ENCODE measurements at regions not wholly inside any gene's neighbourhood (a gene's known extent, or its start where the extent isn't known, plus 50 kb on each side); places are given as distances from the start of the nearest gene placed in this dataset.
A peak's percentile ranks its signal among the peaks of the same experiment; 100 is the strongest.

- DNase-seq (ENCODE audit: low spot score): no peak
- no peak for TF ChIP-seq CTCF (IDR thresholded peaks at IDR 0.05)
- H3K27ac Mint-ChIP-seq (ENCODE audit: unreplicated experiment): no peak overlapping the region
- peaks cover 20% of the 10 kb centered on the region for H3K4me1 Mint-ChIP-seq (ENCODE audit: low read depth)
- no peaks in the 10 kb centered on the region for H3K9me3 Mint-ChIP-seq (ENCODE audit: low read depth)
- no peaks in the 10 kb centered on the region for H3K36me3 Mint-ChIP-seq (ENCODE audit: low read depth)
- no peak overlapping the region for H3K4me3 Mint-ChIP-seq (ENCODE audit: unreplicated experiment)
- no peaks in the 10 kb centered on the region for H3K27me3 Mint-ChIP-seq (ENCODE audit: low read depth)
Observed at GRCh38 chr15:62430552-62430951, 265.5 kb upstream of the C2CD4B start.

- Mint-ChIP-seq H3K36me3 (ENCODE audit: low read depth) (no peaks in the 10 kb centered on the region), H3K4me3 (ENCODE audit: unreplicated experiment) (no peak overlapping the region), H3K9me3 (ENCODE audit: low read depth) (no peaks in the 10 kb centered on the region), H3K27ac (ENCODE audit: unreplicated experiment) (no peak overlapping the region), H3K27me3 (ENCODE audit: low read depth) (no peaks in the 10 kb centered on the region), H3K4me1 (ENCODE audit: low read depth) (peaks cover 19% of the 10 kb centered on the region)
- no peak for DNase-seq (ENCODE audit: low spot score)
- TF ChIP-seq CTCF (IDR thresholded peaks at IDR 0.05): no peak
Observed at GRCh38 chr15:62431008-62431797, 266.1 kb upstream of the C2CD4B start.

GRCh38 chr15:62431817-62432216, 266.7 kb upstream of the C2CD4B start:
- DNase-seq (ENCODE audit: low spot score): no peak
- Mint-ChIP-seq H3K27ac (ENCODE audit: unreplicated experiment) (no peak overlapping the region), H3K4me3 (ENCODE audit: unreplicated experiment) (no peak overlapping the region), H3K4me1 (ENCODE audit: low read depth) (peaks cover 13% of the 10 kb centered on the region), H3K36me3 (ENCODE audit: low read depth) (no peaks in the 10 kb centered on the region), H3K9me3 (ENCODE audit: low read depth) (no peaks in the 10 kb centered on the region), H3K27me3 (ENCODE audit: low read depth) (no peaks in the 10 kb centered on the region)
- no peak for TF ChIP-seq CTCF (IDR thresholded peaks at IDR 0.05)

- peak overlapping the region; percentile 5 for H3K27ac Mint-ChIP-seq (ENCODE audit: unreplicated experiment)
- DNase-seq (ENCODE audit: low spot score): no peak
Observed at GRCh38 chr15:62432702-62433398, 267.8 kb upstream of the C2CD4B start.

More at GRCh38 chr15:62432702-62433398, 267.8 kb upstream of the C2CD4B start:
- H3K36me3 Mint-ChIP-seq (ENCODE audit: low read depth): no peaks in the 10 kb centered on the region
- H3K4me1 Mint-ChIP-seq (ENCODE audit: low read depth): peaks cover 10% of the 10 kb centered on the region
- no peaks in the 10 kb centered on the region for H3K27me3 Mint-ChIP-seq (ENCODE audit: low read depth)
- no peak for TF ChIP-seq CTCF (IDR thresholded peaks at IDR 0.05)
- no peak overlapping the region for H3K4me3 Mint-ChIP-seq (ENCODE audit: unreplicated experiment)
- no peaks in the 10 kb centered on the region for H3K9me3 Mint-ChIP-seq (ENCODE audit: low read depth)

Data from chondrocyte (in vitro differentiated cells).